Parathyroid adenoma (tissue), 2 donors: ENCODE measurements at regions not wholly inside any gene's neighbourhood (a gene's known extent, or its start where the extent isn't known, plus 50 kb on each side); places are given as distances from the start of the nearest gene placed in this dataset.

Source experiments
- H2AFZ ChIP-seq: fragments of 300-600 bp; sonication (generic); one replicate; pipeline ENCODE4 v1.7.0; 2017; ENCODE audit warnings: antibody characterized with exemption, mild to moderate bottlenecking
- H3K27ac ChIP-seq: fragments of 300-600 bp; sonication (generic); one replicate; pipeline ENCODE4 v1.7.0; 2017
- H3K27me3 ChIP-seq: fragments of 300-600 bp; sonication (generic); one replicate; pipeline ENCODE4 v1.7.0; 2017; ENCODE audit warnings: low read length; ENCODE audit not compliant: control insufficient read depth, insufficient read depth
- H3K36me3 ChIP-seq: fragments of 300-600 bp; sonication (generic); one replicate; pipeline ENCODE4 v1.7.0; 2017; ENCODE audit warnings: low read length; ENCODE audit not compliant: control insufficient read depth, insufficient read depth
- H3K4me1 ChIP-seq: fragments of 300-600 bp; sonication (generic); one replicate; pipeline ENCODE4 v1.7.0; 2017; ENCODE audit warnings: control low read depth
- H3K4me2 ChIP-seq: fragments of 300-600 bp; sonication (generic); one replicate; pipeline ENCODE4 v1.7.0; 2017; ENCODE audit warnings: low read length
- H3K4me3 ChIP-seq: fragments of 300-600 bp; sonication (generic); one replicate; pipeline ENCODE4 v1.7.0; 2017; ENCODE audit warnings: low read depth, low read length
- H3K79me2 ChIP-seq: fragments of 300-600 bp; sonication (generic); one replicate; pipeline ENCODE4 v1.7.0; 2017; ENCODE audit warnings: control low read depth
- H3K9ac ChIP-seq: fragments of 300-600 bp; sonication (generic); one replicate; pipeline ENCODE4 v1.7.0; 2017; ENCODE audit warnings: mild to moderate bottlenecking
- H3K9me3 ChIP-seq: fragments of 300-600 bp; sonication (generic); one replicate; pipeline ENCODE4 v1.7.0; 2017; ENCODE audit warnings: low read length; ENCODE audit not compliant: control insufficient read depth
- TF ChIP-seq, protein P1 (sequence below): fragments of 300-600 bp; sonication (generic); IDR thresholded peaks from one replicate; pipeline ENCODE4 v1.7.0; 2017; ENCODE audit warnings: antibody characterized with exemption, mild to moderate bottlenecking
- donor health status: primary hyperparathyroidism.

DNA sequence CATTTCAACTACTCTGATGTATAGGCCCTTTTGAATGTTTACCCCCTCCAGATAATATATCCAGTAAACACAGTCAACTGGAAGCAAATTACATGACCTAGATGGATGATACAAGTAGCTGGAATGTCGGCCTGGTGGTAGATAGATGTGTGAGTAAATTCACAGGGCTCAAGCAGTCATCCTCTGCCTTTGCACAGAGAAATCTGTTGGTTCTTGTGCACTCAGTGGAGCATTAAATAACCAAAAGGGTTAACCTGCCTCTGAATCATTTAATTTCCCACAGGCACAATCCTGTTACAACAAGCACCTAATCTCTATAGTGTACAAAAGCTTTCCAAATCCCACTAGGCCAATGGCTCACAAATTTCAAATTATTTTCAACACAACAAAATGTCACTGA, 668.3 kb downstream of the DNAH5 start:
- Histone ChIP-seq H3K4me1 (no peaks in the 10 kb centered on the region), H3K4me2 (no peak overlapping the region), H3K9ac (no peak overlapping the region), H3K79me2 (no peaks in the 10 kb centered on the region), H2AFZ (no peak overlapping the region), H3K27ac (no peak overlapping the region), H3K9me3 (no peaks in the 10 kb centered on the region), H3K36me3 (no peaks in the 10 kb centered on the region), H3K27me3 (no peaks in the 10 kb centered on the region), H3K4me3 (no peak overlapping the region)
- TF ChIP-seq, protein P1, sequence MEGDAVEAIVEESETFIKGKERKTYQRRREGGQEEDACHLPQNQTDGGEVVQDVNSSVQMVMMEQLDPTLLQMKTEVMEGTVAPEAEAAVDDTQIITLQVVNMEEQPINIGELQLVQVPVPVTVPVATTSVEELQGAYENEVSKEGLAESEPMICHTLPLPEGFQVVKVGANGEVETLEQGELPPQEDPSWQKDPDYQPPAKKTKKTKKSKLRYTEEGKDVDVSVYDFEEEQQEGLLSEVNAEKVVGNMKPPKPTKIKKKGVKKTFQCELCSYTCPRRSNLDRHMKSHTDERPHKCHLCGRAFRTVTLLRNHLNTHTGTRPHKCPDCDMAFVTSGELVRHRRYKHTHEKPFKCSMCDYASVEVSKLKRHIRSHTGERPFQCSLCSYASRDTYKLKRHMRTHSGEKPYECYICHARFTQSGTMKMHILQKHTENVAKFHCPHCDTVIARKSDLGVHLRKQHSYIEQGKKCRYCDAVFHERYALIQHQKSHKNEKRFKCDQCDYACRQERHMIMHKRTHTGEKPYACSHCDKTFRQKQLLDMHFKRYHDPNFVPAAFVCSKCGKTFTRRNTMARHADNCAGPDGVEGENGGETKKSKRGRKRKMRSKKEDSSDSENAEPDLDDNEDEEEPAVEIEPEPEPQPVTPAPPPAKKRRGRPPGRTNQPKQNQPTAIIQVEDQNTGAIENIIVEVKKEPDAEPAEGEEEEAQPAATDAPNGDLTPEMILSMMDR: no peak

DNA sequence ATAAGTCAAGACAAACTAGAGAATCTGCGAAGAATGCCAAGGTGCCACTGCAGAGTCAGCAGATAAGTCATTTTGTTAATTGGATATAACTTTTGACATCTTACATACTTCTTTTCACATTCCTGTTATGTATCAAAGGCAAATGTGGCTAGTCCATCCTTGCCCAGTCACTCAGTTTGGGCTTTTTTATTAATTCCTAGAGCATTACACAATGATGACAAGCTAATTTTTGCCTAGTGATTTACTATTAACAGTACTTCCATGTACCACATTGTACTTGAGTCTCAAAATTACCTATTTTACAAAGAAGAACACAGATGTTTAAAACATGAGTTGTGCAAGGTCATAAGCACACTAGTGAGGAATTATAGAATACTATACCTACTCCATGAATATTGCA, 680.8 kb downstream of the DNAH5 start:
- H3K27me3 ChIP-seq: no peaks in the 10 kb centered on the region

DNA sequence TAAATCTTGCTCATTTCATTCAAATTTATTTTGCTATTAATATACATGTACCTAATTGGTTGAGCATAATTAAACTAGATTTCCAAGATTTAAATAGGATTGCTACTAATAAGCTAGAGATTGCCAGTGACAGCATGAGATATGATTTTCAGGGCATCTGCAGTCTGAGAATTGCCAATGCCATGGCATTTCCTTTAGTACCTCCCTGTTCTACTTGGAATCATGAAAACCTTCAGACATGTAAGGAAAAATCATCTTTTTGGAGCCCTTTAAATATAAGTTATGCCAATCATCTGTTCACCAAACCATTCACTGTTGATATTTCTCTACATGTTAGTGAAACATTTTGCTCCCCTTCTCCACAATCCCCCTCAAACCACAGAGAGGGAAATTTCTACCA, 691.4 kb downstream of the DNAH5 start:
- H3K4me3 ChIP-seq: no peak overlapping the region
- H3K27ac ChIP-seq: no peak overlapping the region
- H2AFZ ChIP-seq: no peak overlapping the region
- no peaks in the 10 kb centered on the region for H3K36me3 ChIP-seq
- TF ChIP-seq, protein P1: no peak
- H3K9ac ChIP-seq: no peak overlapping the region
- no peak overlapping the region for H3K4me2 ChIP-seq
- H3K79me2 ChIP-seq: no peaks in the 10 kb centered on the region
- no peaks in the 10 kb centered on the region for H3K9me3 ChIP-seq
- H3K27me3 ChIP-seq: no peaks in the 10 kb centered on the region
- H3K4me1 ChIP-seq: no peaks in the 10 kb centered on the region

More for the DNA sequence above, 680.8 kb downstream of the DNAH5 start:
- Histone ChIP-seq H3K79me2 (no peaks in the 10 kb centered on the region), H3K9ac (no peak overlapping the region), H2AFZ (no peak overlapping the region), H3K9me3 (no peaks in the 10 kb centered on the region), H3K36me3 (no peaks in the 10 kb centered on the region), H3K4me2 (no peak overlapping the region), H3K4me3 (no peak overlapping the region), H3K27ac (no peak overlapping the region), H3K4me1 (no peaks in the 10 kb centered on the region)
- TF ChIP-seq, protein P1: no peak

DNA sequence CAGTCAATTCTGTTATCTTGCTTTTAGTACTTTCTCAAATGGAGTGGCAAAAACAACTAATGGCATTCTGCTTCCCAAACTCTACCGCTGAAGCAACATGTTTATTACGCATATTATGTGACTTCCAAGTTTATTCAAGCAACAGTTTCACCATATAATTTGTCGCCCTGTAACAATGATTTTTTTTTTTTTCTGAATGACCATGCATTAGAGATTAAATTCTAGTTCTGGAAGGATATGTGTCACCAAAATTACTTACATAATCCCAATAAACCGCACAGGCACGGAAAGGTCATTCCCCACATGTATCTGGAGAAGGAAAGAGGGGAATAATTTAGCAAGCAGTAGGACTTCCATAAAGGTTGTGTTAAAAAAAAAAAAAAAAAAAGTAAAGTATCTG, 691.8 kb downstream of the DNAH5 start:
- H3K79me2 ChIP-seq: no peaks in the 10 kb centered on the region
- no peaks in the 10 kb centered on the region for H3K4me1 ChIP-seq
- H2AFZ ChIP-seq: no peak overlapping the region
- H3K27me3 ChIP-seq: no peaks in the 10 kb centered on the region
- no peaks in the 10 kb centered on the region for H3K36me3 ChIP-seq
- no peak overlapping the region for H3K27ac ChIP-seq
- no peak overlapping the region for H3K4me2 ChIP-seq
- H3K9me3 ChIP-seq: no peaks in the 10 kb centered on the region
- no peak overlapping the region for H3K9ac ChIP-seq
- TF ChIP-seq, protein P1: no peak
- no peak overlapping the region for H3K4me3 ChIP-seq

DNA sequence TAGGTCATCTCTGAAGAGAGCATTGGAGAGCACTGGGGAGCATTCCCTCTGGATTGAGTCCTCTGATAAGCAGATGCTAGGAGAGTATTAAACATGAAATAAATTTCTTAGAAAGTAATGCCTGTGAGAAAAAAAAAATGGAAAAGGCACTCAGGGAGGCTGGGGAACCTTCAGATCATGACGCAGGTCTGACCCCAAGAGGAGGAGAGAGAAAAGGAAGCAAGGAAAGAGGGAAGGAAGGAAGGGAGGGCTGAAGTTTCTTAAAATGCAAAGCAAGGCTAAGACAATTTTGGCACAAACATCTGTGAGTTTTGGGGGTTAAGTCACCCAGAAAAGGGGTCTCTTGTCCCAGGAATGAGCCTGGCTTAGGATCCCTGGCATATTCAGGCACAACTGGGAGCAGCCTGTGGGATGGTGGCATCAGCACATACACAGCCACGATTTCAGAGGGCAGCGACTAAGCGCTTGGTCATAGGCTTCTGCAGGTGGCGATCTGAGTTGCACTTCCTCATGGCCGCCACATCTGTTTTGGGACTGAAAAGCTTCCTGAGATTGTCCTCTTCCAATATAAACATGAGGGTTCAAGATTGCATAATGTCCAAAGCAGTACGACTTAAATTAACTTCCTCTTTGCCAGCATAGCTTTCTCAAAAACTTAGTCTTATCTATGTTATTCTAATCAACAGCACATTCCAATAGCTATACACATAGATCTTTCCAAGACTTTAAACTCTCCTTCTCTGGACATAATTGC, 692.7 kb downstream of the DNAH5 start:
- no peak overlapping the region for H3K4me3 ChIP-seq
- no peak overlapping the region for H2AFZ ChIP-seq
- no peak overlapping the region for H3K4me2 ChIP-seq
- no peaks in the 10 kb centered on the region for H3K36me3 ChIP-seq
- no peak overlapping the region for H3K9ac ChIP-seq
- H3K27me3 ChIP-seq: no peaks in the 10 kb centered on the region
- TF ChIP-seq, protein P1: no peak
- H3K4me1 ChIP-seq: no peaks in the 10 kb centered on the region
- H3K27ac ChIP-seq: no peak overlapping the region
- no peaks in the 10 kb centered on the region for H3K9me3 ChIP-seq
- no peaks in the 10 kb centered on the region for H3K79me2 ChIP-seq
